Breast epithelium (tissue), 3 donors: ENCODE measurements at regions not wholly inside any gene's neighbourhood (a gene's known extent, or its start where the extent isn't known, plus 50 kb on each side); places are given as distances from the start of the nearest gene placed in this dataset.

ENCODE experiments used
- POLR2A ChIP-seq: fragments of 450-650 bp; IDR thresholded peaks from one replicate; pipeline ENCODE4 v1.6.1; 2016; ENCODE audit warnings: antibody characterized with exemption, mild to moderate bottlenecking, moderate library complexity
- TF ChIP-seq, protein P1 (sequence below), 3 donors: fragments of 450-650 bp; IDR thresholded peaks; one replicate each; pipeline ENCODE4 v1.5.1; 2016 to 2017; ENCODE audit warnings: antibody characterized with exemption in 3 of 3, mild to moderate bottlenecking in 3 of 3, moderate library complexity in 3 of 3

DNA sequence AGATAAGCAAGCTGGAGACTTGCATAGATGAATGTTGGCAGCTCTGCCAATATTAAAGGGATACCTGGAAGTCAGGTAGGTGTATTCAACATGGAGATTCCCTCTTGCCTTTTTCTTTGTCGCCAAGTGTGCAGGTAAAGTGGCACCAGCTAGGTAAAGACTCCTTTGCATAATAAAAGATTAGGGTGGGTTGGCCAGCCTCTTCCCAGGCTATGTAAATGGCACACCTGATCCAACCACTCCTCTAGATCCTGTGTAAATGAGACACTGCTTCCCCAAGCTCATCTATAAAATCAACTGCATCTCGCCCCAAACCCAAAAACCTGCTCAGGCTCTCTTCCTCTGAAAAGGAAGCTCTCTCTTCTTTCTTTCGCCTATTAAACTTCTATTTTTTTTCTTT is 100.8 kb upstream of the DSCAM start:
- TF ChIP-seq, protein P1, sequence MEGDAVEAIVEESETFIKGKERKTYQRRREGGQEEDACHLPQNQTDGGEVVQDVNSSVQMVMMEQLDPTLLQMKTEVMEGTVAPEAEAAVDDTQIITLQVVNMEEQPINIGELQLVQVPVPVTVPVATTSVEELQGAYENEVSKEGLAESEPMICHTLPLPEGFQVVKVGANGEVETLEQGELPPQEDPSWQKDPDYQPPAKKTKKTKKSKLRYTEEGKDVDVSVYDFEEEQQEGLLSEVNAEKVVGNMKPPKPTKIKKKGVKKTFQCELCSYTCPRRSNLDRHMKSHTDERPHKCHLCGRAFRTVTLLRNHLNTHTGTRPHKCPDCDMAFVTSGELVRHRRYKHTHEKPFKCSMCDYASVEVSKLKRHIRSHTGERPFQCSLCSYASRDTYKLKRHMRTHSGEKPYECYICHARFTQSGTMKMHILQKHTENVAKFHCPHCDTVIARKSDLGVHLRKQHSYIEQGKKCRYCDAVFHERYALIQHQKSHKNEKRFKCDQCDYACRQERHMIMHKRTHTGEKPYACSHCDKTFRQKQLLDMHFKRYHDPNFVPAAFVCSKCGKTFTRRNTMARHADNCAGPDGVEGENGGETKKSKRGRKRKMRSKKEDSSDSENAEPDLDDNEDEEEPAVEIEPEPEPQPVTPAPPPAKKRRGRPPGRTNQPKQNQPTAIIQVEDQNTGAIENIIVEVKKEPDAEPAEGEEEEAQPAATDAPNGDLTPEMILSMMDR (IDR thresholded peaks at IDR 0.05): no peak
- TF ChIP-seq POLR2A: no peak
